ENCODE measurements at regions not wholly inside any gene's neighbourhood (a gene's known extent, or its start where the extent isn't known, plus 50 kb on each side); places are given as distances from the start of the nearest gene placed in this dataset.

DNA sequence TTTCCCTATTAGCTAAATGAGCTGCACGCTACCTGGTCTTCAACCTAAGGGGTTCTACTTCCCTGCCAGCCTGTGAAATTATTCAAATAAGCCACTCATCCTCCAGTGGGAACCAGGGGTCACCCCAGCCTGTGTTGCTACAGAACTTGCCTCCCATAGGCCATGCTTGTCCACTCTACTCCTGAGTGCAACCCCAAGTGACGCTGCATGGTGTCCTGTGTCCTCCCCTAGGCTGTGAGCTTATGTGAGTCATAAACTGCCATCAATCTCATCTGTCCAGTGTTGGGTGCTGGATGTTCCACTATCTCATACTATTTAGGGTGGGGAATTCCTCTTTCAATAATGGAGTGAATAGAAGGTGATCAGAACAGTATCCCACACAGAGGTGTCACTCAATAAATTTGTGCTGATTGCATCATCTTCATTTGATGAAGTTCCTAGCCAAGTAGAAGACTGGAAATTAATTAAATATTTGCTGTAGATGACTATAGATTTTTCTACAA is 49.8 kb upstream of the SSR3 start:
- H3K36me3 Mint-ChIP-seq: no peaks in the 10 kb centered on the region
- H3K4me3 Mint-ChIP-seq: no peak overlapping the region
- H3K27ac Mint-ChIP-seq: no peak overlapping the region
- H3K4me1 Mint-ChIP-seq (ENCODE audit: low read depth): peaks cover 12% of the 10 kb centered on the region
- H3K27me3 Mint-ChIP-seq: peaks cover 11% of the 10 kb centered on the region
- no peaks in the 10 kb centered on the region for H3K9me3 Mint-ChIP-seq (ENCODE audit: low read depth)

Data from activated naive CD8-positive, alpha-beta T cell (primary cell).